Glomerular visceral epithelial cell (primary cell): ENCODE measurements at regions not wholly inside any gene's neighbourhood (a gene's known extent, or its start where the extent isn't known, plus 50 kb on each side); places are given as distances from the start of the nearest gene placed in this dataset.
"Not testable (repeated sequence)": the region's sequence is repeated elsewhere in the genome, so short reads cannot be mapped to it uniquely, and the experiment has no call there.

Experiments used
- DNase-seq: peaks from one replicate; pipeline ENCODE4 v3.0.0-alpha.2; 2016; ENCODE audit errors: extremely low spot score

GRCh38 chr4:9110700-9111099 lies 59.5 kb upstream of the FAM90A26 start:
- DNase-seq = not testable (repeated sequence)

GRCh38 chr4:9103148-9103524 lies 67.1 kb upstream of the FAM90A26 start:
- DNase-seq = not testable (repeated sequence)

- not testable (repeated sequence) for DNase-seq
Measured at GRCh38 chr4:9102471-9103147, 67.6 kb upstream of the FAM90A26 start.

- DNase-seq = not testable (repeated sequence)
Measured at GRCh38 chr4:9096330-9096729, 73.9 kb upstream of the FAM90A26 start.

GRCh38 chr4:9078796-9079195 lies 91.4 kb upstream of the FAM90A26 start:
- not testable (repeated sequence) for DNase-seq

- peak; percentile 6 for DNase-seq
Measured at GRCh38 chr4:9076974-9077373, 93.2 kb upstream of the FAM90A26 start.

- peak; percentile 1 for DNase-seq
Measured at GRCh38 chr4:9076486-9076885, 93.7 kb upstream of the FAM90A26 start.

- peak; percentile 1 for DNase-seq
Measured at GRCh38 chr4:9073371-9073770, 96.8 kb upstream of the FAM90A26 start.

- not testable (repeated sequence) for DNase-seq
Measured at GRCh38 chr4:9072521-9073220, 97.5 kb upstream of the FAM90A26 start.

GRCh38 chr4:9067923-9068322 lies 102.3 kb upstream of the FAM90A26 start:
- not testable (repeated sequence) for DNase-seq

GRCh38 chr4:9063612-9064011 lies 106.6 kb upstream of the FAM90A26 start:
- not testable (repeated sequence) for DNase-seq

- not testable (repeated sequence) for DNase-seq
Measured at GRCh38 chr4:9024866-9025265, 145.3 kb upstream of the FAM90A26 start.

GRCh38 chr4:9009792-9010191 lies 138.2 kb upstream of the HMX1 start:
- not testable (repeated sequence) for DNase-seq

- not testable (repeated sequence) for DNase-seq
Measured at GRCh38 chr4:9008407-9008806, 136.8 kb upstream of the HMX1 start.

GRCh38 chr4:9001153-9001552 lies 129.5 kb upstream of the HMX1 start:
- not testable (repeated sequence) for DNase-seq

- DNase-seq = peak; percentile 20
Measured at GRCh38 chr4:9000505-9001001, 128.9 kb upstream of the HMX1 start.

GRCh38 chr4:8992981-8993380 lies 121.3 kb upstream of the HMX1 start:
- DNase-seq = not testable (repeated sequence)

GRCh38 chr4:8991449-8991848 lies 119.8 kb upstream of the HMX1 start:
- DNase-seq = not testable (repeated sequence)

GRCh38 chr4:8990341-8990740 lies 118.7 kb upstream of the HMX1 start:
- DNase-seq = not testable (repeated sequence)

GRCh38 chr4:8985786-8986185 lies 114.1 kb upstream of the HMX1 start:
- DNase-seq = not testable (repeated sequence)

- not testable (repeated sequence) for DNase-seq
Measured at GRCh38 chr4:8984641-8985040, 113.0 kb upstream of the HMX1 start.

GRCh38 chr4:8983921-8984320 lies 112.3 kb upstream of the HMX1 start:
- not testable (repeated sequence) for DNase-seq
